ENCODE measurements at regions not wholly inside any gene's neighbourhood (a gene's known extent, or its start where the extent isn't known, plus 50 kb on each side); places are given as distances from the start of the nearest gene placed in this dataset.
"Not testable (repeated sequence)": the region's sequence is repeated elsewhere in the genome, so short reads cannot be mapped to it uniquely, and the experiment has no call there.

- DNase-seq (ENCODE audit: extremely low read depth, low read depth) = no peak
- TF ChIP-seq CTCF (IDR thresholded peaks at IDR 0.05; ENCODE audit: low read depth, low read length) = no peak
These were observed 69.5 kb upstream of the PSME4 start for GRCh38 chr2:54040250-54040649.

DNA sequence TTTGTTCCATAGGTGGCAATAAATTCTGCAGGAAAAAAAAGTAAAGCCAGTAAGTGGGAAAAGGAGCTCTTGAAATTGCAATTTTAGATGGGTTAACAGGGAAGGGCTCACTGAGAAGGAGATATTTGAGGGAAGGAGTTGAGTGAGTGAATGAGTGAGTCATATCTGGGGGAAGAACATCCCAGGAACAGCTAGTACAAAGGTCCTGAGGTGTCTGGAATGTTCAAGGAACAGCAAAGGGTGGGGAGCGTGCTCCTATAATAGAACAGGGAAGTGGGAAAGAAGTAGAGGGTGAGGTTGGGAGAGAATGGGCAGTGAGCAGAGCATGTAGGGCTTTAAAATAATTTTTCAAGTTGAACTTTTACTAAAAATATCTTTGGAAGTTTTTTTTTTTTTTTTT is 68.0 kb upstream of the PSME4 start:
- TF ChIP-seq CTCF (IDR thresholded peaks at IDR 0.05; ENCODE audit: low read depth, low read length) = no peak
- DNase-seq (ENCODE audit: extremely low read depth, low read depth) = no peak

GRCh38 chr2:54031288-54031687 is 60.5 kb upstream of the PSME4 start:
- DNase-seq (ENCODE audit: extremely low read depth, low read depth) = not testable (repeated sequence)

DNA sequence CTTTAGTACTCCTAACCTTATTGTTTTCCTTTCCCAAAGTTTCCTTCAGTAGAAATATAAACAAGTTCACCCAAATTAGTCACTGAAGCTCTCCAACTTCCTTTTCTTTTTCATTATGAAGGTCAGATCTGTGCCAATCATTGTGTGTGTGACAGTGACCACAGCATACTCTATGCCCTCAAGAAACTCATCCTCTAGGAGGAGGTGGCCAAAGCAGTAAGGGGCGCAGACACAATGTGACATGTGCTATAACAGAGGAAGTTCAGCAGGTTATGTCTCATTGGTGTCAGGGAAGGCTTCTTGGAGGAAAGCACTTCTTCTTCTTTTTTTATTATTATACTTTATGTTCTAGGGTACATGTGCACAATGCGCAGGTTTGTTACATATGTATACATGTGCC is 60.0 kb upstream of the PSME4 start:
- no peak for DNase-seq (ENCODE audit: extremely low read depth, low read depth)
- TF ChIP-seq CTCF (IDR thresholded peaks at IDR 0.05; ENCODE audit: low read depth, low read length) = no peak

DNA sequence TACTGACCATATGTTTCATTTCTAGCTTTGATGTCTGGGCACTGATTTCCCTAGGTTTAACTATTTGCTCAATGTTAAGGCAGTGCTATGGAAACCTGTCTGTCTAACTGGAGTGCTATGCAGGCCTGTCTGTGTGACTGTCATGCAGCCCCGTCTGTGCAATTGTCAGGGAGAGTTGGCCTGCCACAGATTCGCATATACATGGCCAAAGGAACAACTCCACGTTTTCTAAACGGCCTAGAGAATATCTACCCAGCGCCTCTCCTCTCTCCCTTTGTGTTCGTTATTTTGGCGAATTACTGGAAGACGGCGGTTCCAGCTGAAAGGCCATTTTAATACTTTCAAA is 59.6 kb upstream of the PSME4 start:
- no peak for DNase-seq (ENCODE audit: extremely low read depth, low read depth)
- no peak for TF ChIP-seq CTCF (IDR thresholded peaks at IDR 0.05; ENCODE audit: low read depth, low read length)

GRCh38 chr2:54029721-54030395 is 59.1 kb upstream of the PSME4 start:
- DNase-seq (ENCODE audit: extremely low read depth, low read depth) = no peak
- TF ChIP-seq CTCF (IDR thresholded peaks at IDR 0.05; ENCODE audit: low read depth, low read length) = no peak

GRCh38 chr2:54025463-54026075 is 54.8 kb upstream of the PSME4 start:
- DNase-seq (ENCODE audit: extremely low read depth, low read depth) = not testable (repeated sequence)

DNA sequence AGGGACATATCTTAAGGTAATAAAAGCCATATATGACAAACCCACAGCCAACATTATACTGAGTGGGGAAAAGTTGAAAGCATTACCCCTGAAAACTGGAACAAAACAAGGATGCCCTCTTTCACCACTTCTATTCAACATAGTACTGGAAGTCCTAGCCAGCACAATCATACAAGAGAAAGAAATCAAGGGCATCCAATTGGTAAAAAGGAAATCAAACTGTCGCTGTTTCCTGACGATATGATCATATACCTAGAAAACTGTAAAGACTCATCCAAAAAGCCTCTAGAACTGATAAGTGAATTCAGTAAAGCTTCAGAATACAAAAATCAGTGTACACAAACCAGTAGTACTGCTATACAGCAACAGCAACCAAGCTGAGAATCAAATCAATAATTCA is 53.8 kb upstream of the PSME4 start:
- TF ChIP-seq CTCF (IDR thresholded peaks at IDR 0.05; ENCODE audit: low read depth, low read length) = no peak
- DNase-seq (ENCODE audit: extremely low read depth, low read depth) = no peak

All from AG09319 (cell line).